Thoracic aorta (tissue), 2 donors: ENCODE measurements at regions not wholly inside any gene's neighbourhood (a gene's known extent, or its start where the extent isn't known, plus 50 kb on each side); places are given as distances from the start of the nearest gene placed in this dataset.

ENCODE experiments used
- ATAC-seq: fragments of 150-250 bp; one replicate; pipeline ENCODE4 v1.8.0; 2017; ENCODE audit warnings: low read depth; ENCODE audit not compliant: insufficient number of reproducible peaks, low FRiP score
- DNase-seq: peaks from one replicate; pipeline ENCODE4 v3.0.0-alpha.2; 2020; ENCODE audit warnings: low spot score
- H3K27ac ChIP-seq, 2 donors: fragments of 200-600 bp; sonication (generic); 1 replicate in 1 of 2; 2 replicates in 1 of 2; pipeline ENCODE4 v1.5.1; 2016; ENCODE audit warnings: mild to moderate bottlenecking in 2 of 2, moderate library complexity in 2 of 2
- H3K27me3 ChIP-seq: fragments of 200-600 bp; sonication (generic); replicated peaks from 2 replicates; pipeline ENCODE4 v1.6.0; 2016; ENCODE audit warnings: mild to moderate bottlenecking; ENCODE audit not compliant: insufficient read depth
- H3K36me3 ChIP-seq: fragments of 200-600 bp; sonication (generic); one replicate; pipeline ENCODE4 v1.5.1; 2016
- H3K4me1 ChIP-seq, 2 donors: fragments of 200-600 bp; sonication (generic); 1 replicate in 1 of 2; 2 replicates in 1 of 2; pipeline versions ENCODE4 v1.5.1 to v1.6.0; 2016; ENCODE audit warnings: low read depth in 2 of 2, mild to moderate bottlenecking in 1 of 2; ENCODE audit not compliant: control insufficient read depth in 1 of 2
- H3K4me3 ChIP-seq: fragments of 200-600 bp; sonication (generic); 2 replicates; pipeline ENCODE4 v1.5.1; 2016; ENCODE audit warnings: mild to moderate bottlenecking
- H3K9me3 ChIP-seq: fragments of 200-600 bp; sonication (generic); 2 replicates; pipeline ENCODE4 v1.5.1; 2016
- CTCF ChIP-seq: fragments of 200-600 bp; sonication (generic); IDR thresholded peaks from one replicate; pipeline ENCODE4 v1.5.1; 2019; ENCODE audit warnings: antibody characterized with exemption

GRCh38 chr2:237217995-237218616 lies 132.4 kb downstream of the COPS8 start:
- Histone ChIP-seq H3K4me3 (no peak overlapping the region), H3K27me3 (no peaks in the 10 kb centered on the region), H3K36me3 (no peaks in the 10 kb centered on the region), H3K27ac (no peak overlapping the region), H3K4me1 (peaks cover 12 to 20% of the 10 kb centered on the region in 2 donors), H3K9me3 (no peaks in the 10 kb centered on the region)
- DNase-seq = no peak
- no peak for TF ChIP-seq CTCF
- ATAC-seq = no peak

DNA sequence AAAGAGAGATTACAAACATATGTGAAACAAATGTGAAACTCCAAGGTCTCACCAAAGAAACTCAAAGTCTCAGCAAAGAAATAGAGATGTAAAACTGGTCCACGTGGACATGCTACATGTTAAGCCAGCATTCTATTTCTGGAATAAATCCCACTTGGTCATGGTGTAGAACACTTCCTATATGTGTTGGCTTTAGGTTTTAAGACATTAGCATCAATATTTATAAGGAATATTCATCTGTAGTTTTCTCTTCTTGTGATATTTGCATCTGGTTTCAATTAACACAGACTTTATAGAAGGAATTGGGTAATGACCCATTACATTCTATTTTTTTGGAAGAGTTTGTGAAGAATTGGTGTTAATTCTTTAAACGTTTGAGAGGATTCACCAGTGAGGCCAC lies 133.1 kb downstream of the COPS8 start:
- Histone ChIP-seq H3K4me1 (peaks cover 15 to 27% of the 10 kb centered on the region in 2 donors), H3K9me3 (no peaks in the 10 kb centered on the region), H3K36me3 (no peaks in the 10 kb centered on the region), H3K4me3 (no peak overlapping the region), H3K27ac (no peak overlapping the region), H3K27me3 (no peaks in the 10 kb centered on the region)
- TF ChIP-seq CTCF = no peak
- DNase-seq = no peak
- no peak for ATAC-seq

DNA sequence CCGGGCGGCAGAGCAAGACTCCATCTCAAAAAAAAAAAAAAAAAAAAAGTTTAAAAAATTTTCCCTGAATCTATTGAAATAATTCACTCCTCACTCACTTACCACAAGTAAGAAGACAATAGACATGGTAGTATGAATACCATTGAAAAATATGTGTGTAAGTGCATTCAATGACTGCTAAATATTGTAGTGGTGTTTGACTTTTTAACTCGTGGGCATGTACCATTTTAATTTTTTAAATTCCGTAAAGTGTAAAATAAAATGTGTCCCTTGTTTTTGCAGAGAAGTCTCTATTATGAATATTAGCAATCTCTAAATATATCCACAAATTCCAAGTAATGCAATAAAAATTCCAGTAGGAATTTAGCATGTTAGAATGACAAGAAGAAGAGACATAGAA lies 134.1 kb downstream of the COPS8 start:
- ATAC-seq (no peak), DNase-seq (no peak)
- no peak overlapping the region for H3K4me3 ChIP-seq
- H3K36me3 ChIP-seq = no peaks in the 10 kb centered on the region
- no peaks in the 10 kb centered on the region for H3K9me3 ChIP-seq
- H3K4me1 ChIP-seq = peaks cover 20 to 36% of the 10 kb centered on the region in 2 donors
- H3K27ac ChIP-seq = no peak overlapping the region
- no peaks in the 10 kb centered on the region for H3K27me3 ChIP-seq
- no peak for TF ChIP-seq CTCF

DNA sequence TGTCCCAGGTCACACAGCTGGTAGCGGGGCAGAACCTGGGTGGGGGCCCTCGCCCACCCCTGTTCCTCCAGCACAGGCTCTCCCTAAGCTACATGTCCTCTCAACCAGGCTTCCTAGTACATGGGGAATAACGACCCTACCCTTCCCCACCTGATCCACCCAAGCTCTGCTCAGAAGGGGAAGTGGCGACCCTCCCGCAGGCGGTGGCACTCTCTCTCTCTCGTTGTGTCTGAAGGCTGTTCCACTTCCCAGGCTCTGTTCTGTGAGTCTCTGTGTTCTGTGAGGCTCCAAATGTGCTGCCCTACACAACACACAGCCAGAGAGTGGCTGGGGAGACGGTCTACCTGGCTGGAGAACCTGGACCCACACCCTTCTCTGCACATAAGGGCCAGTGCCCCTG lies 135.8 kb downstream of the COPS8 start:
- ATAC-seq = no peak
- DNase-seq = no peak
- Histone ChIP-seq H3K27ac (peak overlapping the region in 1 of 2 donors; percentile 9), H3K4me3 (no peak overlapping the region), H3K9me3 (no peaks in the 10 kb centered on the region), H3K27me3 (no peaks in the 10 kb centered on the region), H3K36me3 (no peaks in the 10 kb centered on the region), H3K4me1 (peaks cover 20 to 36% of the 10 kb centered on the region in 2 donors)
- no peak for TF ChIP-seq CTCF

GRCh38 chr2:237222178-237222577 lies 136.5 kb downstream of the COPS8 start:
- no peaks in the 10 kb centered on the region for H3K9me3 ChIP-seq
- DNase-seq (no peak), ATAC-seq (no peak)
- peaks cover 20 to 36% of the 10 kb centered on the region in 2 donors for H3K4me1 ChIP-seq
- peak overlapping the region in 1 of 2 donors; percentile 9 for H3K27ac ChIP-seq
- no peak overlapping the region for H3K4me3 ChIP-seq
- no peaks in the 10 kb centered on the region for H3K27me3 ChIP-seq
- H3K36me3 ChIP-seq = no peaks in the 10 kb centered on the region
- TF ChIP-seq CTCF = no peak
